ENCODE measurements at regions not wholly inside any gene's neighbourhood (a gene's known extent, or its start where the extent isn't known, plus 50 kb on each side); places are given as distances from the start of the nearest gene placed in this dataset.

- no peaks in the 10 kb centered on the region for H3K4me1 ChIP-seq
- H3K36me3 ChIP-seq, result no peaks in the 10 kb centered on the region
- no peak for TF ChIP-seq CTCF (IDR thresholded peaks at IDR 0.05 in 8 of 11, conservative IDR thresholded peaks at IDR 0.05 in 3 of 11)
- TF ChIP-seq POLR2A (IDR thresholded peaks at IDR 0.05), result no peak
- TF ChIP-seq POLR2AphosphoS5 (IDR thresholded peaks at IDR 0.05), result no peak
- peaks cover 0 to 26% (median 0%) of the 10 kb centered on the region in 7 donors for H3K27me3 ChIP-seq (replicated peaks in 1 of 7)
- WGBS, 5 donors, result 92 to 98% (median 97%) methylated on average over 3 of the region's 3 CpGs
- intact Hi-C loops (cut with DNase I; ENCODE audit: low total_unique reads), result no loop called here
- DNase-seq, result no peak
- no peak overlapping the region for H3K4me3 ChIP-seq
- peaks cover 6 to 38% (median 27%) of the 10 kb centered on the region in 8 donors for H3K9me3 ChIP-seq
- H3K27ac ChIP-seq, result no peak overlapping the region
These were observed 144.7 kb upstream of the SLC22A23 start for GRCh38 chr6:3601570-3601969.

DNA sequence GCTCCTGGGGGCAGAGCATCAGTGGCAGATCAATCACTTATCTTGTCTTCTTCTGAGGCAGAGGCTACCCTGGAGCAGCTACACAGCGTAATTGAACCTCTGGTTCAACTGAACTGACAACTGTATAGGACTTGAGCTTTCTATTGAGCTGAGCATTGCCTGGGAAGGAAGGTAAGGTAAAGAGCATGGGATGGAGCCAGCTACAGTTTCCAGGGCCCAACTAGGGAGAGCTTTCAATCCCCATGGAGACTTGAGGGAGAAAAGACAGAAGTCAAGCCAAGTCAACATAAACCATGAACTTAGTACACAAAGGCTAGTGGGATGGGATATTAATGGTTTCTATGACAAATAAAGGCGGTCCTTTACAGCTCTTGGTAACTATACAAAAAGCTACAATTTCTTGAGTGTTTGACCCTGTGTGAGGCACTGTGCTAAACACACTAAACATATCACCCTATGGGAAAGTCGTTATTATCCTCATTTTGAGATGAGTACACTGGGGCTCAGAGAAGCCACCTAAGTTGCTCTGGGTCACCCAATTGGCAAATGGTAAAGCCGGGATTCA, 140.7 kb upstream of the SLC22A23 start:
- WGBS, 5 donors, result 84 to 95% (median 90%) methylated on average over 4 of the region's 4 CpGs
- H3K4me3 ChIP-seq, result no peak overlapping the region
- H3K9me3 ChIP-seq, result peaks cover 6 to 27% (median 22%) of the 10 kb centered on the region in 8 donors
- no peaks in the 10 kb centered on the region for H3K4me1 ChIP-seq
- H3K36me3 ChIP-seq, result no peaks in the 10 kb centered on the region
- TF ChIP-seq POLR2AphosphoS5 (IDR thresholded peaks at IDR 0.05) (no peak), CTCF (IDR thresholded peaks at IDR 0.05 in 8 of 11, conservative IDR thresholded peaks at IDR 0.05 in 3 of 11) (no peak), POLR2A (IDR thresholded peaks at IDR 0.05) (no peak)
- DNase-seq, result no peak
- H3K27ac ChIP-seq, result no peak overlapping the region
- intact Hi-C loops (cut with DNase I; ENCODE audit: low total_unique reads), result no loop called here
- H3K27me3 ChIP-seq (replicated peaks in 1 of 7), result peaks cover 0 to 8% (median 0%) of the 10 kb centered on the region in 7 donors

DNA sequence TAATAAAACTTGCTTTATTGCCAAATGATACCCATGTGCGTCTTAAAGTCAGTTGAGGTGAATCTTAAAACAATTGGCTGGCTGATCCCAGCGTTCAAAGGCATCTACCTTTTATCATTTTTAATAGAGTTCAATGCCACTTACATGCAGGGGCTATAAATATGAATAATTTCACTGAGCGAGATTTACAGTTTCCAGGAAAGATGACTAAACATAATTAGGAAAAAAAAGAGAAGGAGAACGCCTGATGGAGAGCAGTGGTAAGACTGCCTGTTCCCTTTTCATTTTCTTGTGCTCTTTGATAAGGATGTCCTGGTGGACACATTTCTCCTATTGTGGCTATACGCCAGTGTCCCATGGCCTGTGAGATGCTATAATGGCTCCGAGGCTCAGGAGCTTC, 139.9 kb upstream of the SLC22A23 start:
- no peak overlapping the region for H3K4me3 ChIP-seq
- H3K9me3 ChIP-seq, result peaks cover 6 to 19% (median 13%) of the 10 kb centered on the region in 8 donors
- no peaks in the 10 kb centered on the region for H3K36me3 ChIP-seq
- no peak for DNase-seq
- TF ChIP-seq POLR2A (IDR thresholded peaks at IDR 0.05), result no peak
- 36 to 52% (median 45%) methylated on average over 6 of the region's 6 CpGs for WGBS, 5 donors
- intact Hi-C loops (cut with DNase I; ENCODE audit: low total_unique reads), result no loop called here
- H3K4me1 ChIP-seq, result no peaks in the 10 kb centered on the region
- H3K27ac ChIP-seq, result no peak overlapping the region
- H3K27me3 ChIP-seq (replicated peaks in 1 of 7), result peaks cover 0 to 6% (median 0%) of the 10 kb centered on the region in 7 donors

DNA sequence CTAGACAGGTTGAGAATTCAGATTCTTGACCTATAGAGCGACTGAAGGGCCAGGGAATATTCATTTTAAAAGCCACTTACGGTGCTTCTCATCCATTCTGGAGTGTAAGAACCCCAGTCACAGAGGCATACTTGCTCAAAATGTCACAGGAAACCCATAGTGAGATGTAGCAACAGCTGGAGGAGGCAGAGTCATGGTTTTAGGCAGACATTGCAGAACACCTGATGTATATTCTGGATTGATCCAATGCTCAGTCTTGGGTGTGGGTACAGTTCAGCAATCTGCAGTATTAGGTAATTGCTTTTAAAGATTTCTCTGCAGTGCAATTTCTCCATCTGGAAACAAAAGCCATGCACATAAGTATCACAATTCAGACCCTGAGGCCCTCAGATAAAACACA, 137.4 kb upstream of the SLC22A23 start:
- no peak for DNase-seq
- Histone ChIP-seq H3K9me3 (no peaks in the 10 kb centered on the region), H3K27me3 (replicated peaks in 1 of 7) (peaks cover 0 to 2% (median 0%) of the 10 kb centered on the region in 7 donors), H3K4me3 (no peak overlapping the region), H3K4me1 (no peaks in the 10 kb centered on the region), H3K27ac (no peak overlapping the region), H3K36me3 (no peaks in the 10 kb centered on the region)
- TF ChIP-seq POLR2A (IDR thresholded peaks at IDR 0.05) (no peak), CTCF (IDR thresholded peaks at IDR 0.05 in 8 of 11, conservative IDR thresholded peaks at IDR 0.05 in 3 of 11) (no peak), POLR2AphosphoS5 (IDR thresholded peaks at IDR 0.05) (no peak)
- 71 to 82% (median 76%) methylated on average over 2 of the region's 2 CpGs for WGBS, 5 donors
- intact Hi-C loops (cut with DNase I; ENCODE audit: low total_unique reads), result no loop called here

Data from spleen (tissue), 11 donors.